DOHH2 (cell line): ENCODE measurements at regions not wholly inside any gene's neighbourhood (a gene's known extent, or its start where the extent isn't known, plus 50 kb on each side); places are given as distances from the start of the nearest gene placed in this dataset.

Experiments
- CTCF ChIP-seq: fragments of 200-600 bp; sonication (generic); IDR thresholded peaks from one replicate; pipeline ENCODE4 v1.5.1; 2014; ENCODE audit warnings: antibody characterized with exemption, mild to moderate bottlenecking, low read depth, low read length; ENCODE audit not compliant: poor library complexity, severe bottlenecking
- EZH2phosphoT487 ChIP-seq: fragments of 200-600 bp; sonication (generic); IDR thresholded peaks from 2 replicates; pipeline ENCODE4 v1.6.1; 2017; ENCODE audit warnings: borderline replicate concordance, mild to moderate bottlenecking, antibody characterized with exemption, low read length, moderate library complexity, mixed read lengths

GRCh38 chr2:17336458-17336857 lies 181.8 kb downstream of the RAD51AP2 start:
- TF ChIP-seq CTCF (no peak), EZH2phosphoT487 (no peak)
